Activated T-helper 1 cell treated with anti-CD3 and anti-CD28 coated beads, Interleukin-12 subunit alpha, Interleukin-12 subunit beta, Interleukin-2, Interleukin-4 antibody, amounts not matched to agents 30 ng/mL and 10 ng/mL and 1 ng/mL, durations not matched to agents 14 hours and 24 hours and 36 hours (primary cell): ENCODE measurements at regions not wholly inside any gene's neighbourhood (a gene's known extent, or its start where the extent isn't known, plus 50 kb on each side); places are given as distances from the start of the nearest gene placed in this dataset.

Experiments
- DNase-seq: peaks from one replicate; pipeline ENCODE4 v3.0.0; 2021; ENCODE audit warnings: low spot score
- H3K27ac Mint-ChIP-seq: one replicate; pipeline ENCODE4 v1.8.0; 2021; ENCODE audit warnings: mild to moderate bottlenecking, mixed read lengths
- H3K27me3 Mint-ChIP-seq: one replicate; pipeline ENCODE4 v1.8.0; 2022; ENCODE audit warnings: mild to moderate bottlenecking, moderate library complexity, mixed read lengths; ENCODE audit not compliant: insufficient read depth
- H3K36me3 Mint-ChIP-seq: one replicate; pipeline ENCODE4 v1.8.0; 2021; ENCODE audit warnings: low read depth, mixed read lengths
- H3K4me1 Mint-ChIP-seq: one replicate; pipeline ENCODE4 v1.8.0; 2021; ENCODE audit warnings: low read depth, mixed read lengths
- H3K4me3 Mint-ChIP-seq: one replicate; pipeline ENCODE4 v1.8.0; 2021; ENCODE audit warnings: mild to moderate bottlenecking, moderate library complexity, mixed read lengths
- H3K9me3 Mint-ChIP-seq: one replicate; pipeline ENCODE4 v1.8.0; 2021; ENCODE audit warnings: mixed read lengths
- intact Hi-C: fragments of 100-400 bp; cut with micrococcal nuclease; formaldehyde crosslinking; loops from one replicate; pipeline ENCODE4 v1.15.1; 2024

GRCh38 chr10:47143473-47143872 is 156.5 kb upstream of the GDF10 start:
- H3K9me3 Mint-ChIP-seq = no peaks in the 10 kb centered on the region
- no peaks in the 10 kb centered on the region for H3K36me3 Mint-ChIP-seq
- H3K4me1 Mint-ChIP-seq = no peaks in the 10 kb centered on the region
- peaks cover 2% of the 10 kb centered on the region for H3K27me3 Mint-ChIP-seq
- DNase-seq = no peak
- H3K27ac Mint-ChIP-seq = no peak overlapping the region
- intact Hi-C loops = no loop called here
- no peak overlapping the region for H3K4me3 Mint-ChIP-seq

- no peak overlapping the region for H3K4me3 Mint-ChIP-seq
- peaks cover 2% of the 10 kb centered on the region for H3K27me3 Mint-ChIP-seq
- no peak for DNase-seq
- no peaks in the 10 kb centered on the region for H3K4me1 Mint-ChIP-seq
- H3K9me3 Mint-ChIP-seq = no peaks in the 10 kb centered on the region
- intact Hi-C loops = no loop called here
- H3K27ac Mint-ChIP-seq = no peak overlapping the region
- H3K36me3 Mint-ChIP-seq = no peaks in the 10 kb centered on the region
Measured at GRCh38 chr10:47144525-47144924, 155.5 kb upstream of the GDF10 start.

GRCh38 chr10:47145290-47145934 is 154.6 kb upstream of the GDF10 start:
- no peaks in the 10 kb centered on the region for H3K4me1 Mint-ChIP-seq
- no peak for DNase-seq
- H3K36me3 Mint-ChIP-seq = no peaks in the 10 kb centered on the region
- no peaks in the 10 kb centered on the region for H3K9me3 Mint-ChIP-seq
- peaks cover 2% of the 10 kb centered on the region for H3K27me3 Mint-ChIP-seq
- H3K4me3 Mint-ChIP-seq = no peak overlapping the region
- no peak overlapping the region for H3K27ac Mint-ChIP-seq
- intact Hi-C loops = no loop called here

- Mint-ChIP-seq H3K4me3 (no peak overlapping the region), H3K27me3 (peaks cover 6% of the 10 kb centered on the region), H3K4me1 (no peaks in the 10 kb centered on the region), H3K36me3 (no peaks in the 10 kb centered on the region), H3K27ac (no peak overlapping the region), H3K9me3 (no peaks in the 10 kb centered on the region)
- intact Hi-C loops = no loop called here
- no peak for DNase-seq
Measured at GRCh38 chr10:47146572-47146971, 153.4 kb upstream of the GDF10 start.

GRCh38 chr10:47147186-47147585 is 152.8 kb upstream of the GDF10 start:
- H3K4me3 Mint-ChIP-seq = no peak overlapping the region
- peaks cover 5% of the 10 kb centered on the region for H3K27me3 Mint-ChIP-seq

GRCh38 chr10:47150581-47150980 is 149.4 kb upstream of the GDF10 start:
- intact Hi-C loops = loop anchor here (5.0 kb wide), 1 partner anchor 162 kb away; no protein-coding TSS in a partner anchor
- H3K27ac Mint-ChIP-seq = no peak overlapping the region
- H3K36me3 Mint-ChIP-seq = no peaks in the 10 kb centered on the region
- no peak for DNase-seq
- H3K4me1 Mint-ChIP-seq = peaks cover 5% of the 10 kb centered on the region
- peaks cover 6% of the 10 kb centered on the region for H3K27me3 Mint-ChIP-seq
- H3K9me3 Mint-ChIP-seq = peaks cover 13% of the 10 kb centered on the region
- no peak overlapping the region for H3K4me3 Mint-ChIP-seq

More at GRCh38 chr10:47147186-47147585, 152.8 kb upstream of the GDF10 start:
- no peaks in the 10 kb centered on the region for H3K36me3 Mint-ChIP-seq
- DNase-seq = no peak
- intact Hi-C loops = no loop called here
- no peaks in the 10 kb centered on the region for H3K4me1 Mint-ChIP-seq
- no peak overlapping the region for H3K27ac Mint-ChIP-seq
- H3K9me3 Mint-ChIP-seq = no peaks in the 10 kb centered on the region

GRCh38 chr10:47151920-47152319 is 148.1 kb upstream of the GDF10 start:
- no peak overlapping the region for H3K27ac Mint-ChIP-seq
- intact Hi-C loops = loop anchor here (5.0 kb wide), 1 partner anchor 160 kb away; no protein-coding TSS in a partner anchor
- H3K4me1 Mint-ChIP-seq = peaks cover 5% of the 10 kb centered on the region
- no peaks in the 10 kb centered on the region for H3K36me3 Mint-ChIP-seq
- H3K4me3 Mint-ChIP-seq = no peak overlapping the region
- DNase-seq = no peak
- H3K27me3 Mint-ChIP-seq = peaks cover 6% of the 10 kb centered on the region
- H3K9me3 Mint-ChIP-seq = peaks cover 21% of the 10 kb centered on the region

GRCh38 chr10:47152861-47153349 is 147.1 kb upstream of the GDF10 start:
- Mint-ChIP-seq H3K27me3 (peaks cover 6% of the 10 kb centered on the region), H3K4me1 (peaks cover 5% of the 10 kb centered on the region), H3K36me3 (no peaks in the 10 kb centered on the region), H3K9me3 (peaks cover 21% of the 10 kb centered on the region), H3K4me3 (no peak overlapping the region), H3K27ac (no peak overlapping the region)
- intact Hi-C loops = loop anchor here (5.0 kb wide), 1 partner anchor 159 kb away; no protein-coding TSS in a partner anchor
- DNase-seq = no peak

GRCh38 chr10:47154762-47155161 is 145.2 kb upstream of the GDF10 start:
- Mint-ChIP-seq H3K36me3 (no peaks in the 10 kb centered on the region), H3K4me3 (no peak overlapping the region), H3K9me3 (peaks cover 21% of the 10 kb centered on the region), H3K4me1 (peaks cover 5% of the 10 kb centered on the region), H3K27me3 (peaks cover 6% of the 10 kb centered on the region), H3K27ac (no peak overlapping the region)
- no peak for DNase-seq
- intact Hi-C loops = loop anchor here (5.0 kb wide), 1 partner anchor 158 kb away; no protein-coding TSS in a partner anchor

GRCh38 chr10:47156873-47157272 is 143.1 kb upstream of the GDF10 start:
- Mint-ChIP-seq H3K36me3 (no peaks in the 10 kb centered on the region), H3K4me1 (peaks cover 5% of the 10 kb centered on the region), H3K9me3 (peaks cover 21% of the 10 kb centered on the region), H3K27me3 (peaks cover 2% of the 10 kb centered on the region), H3K27ac (no peak overlapping the region), H3K4me3 (no peak overlapping the region)
- intact Hi-C loops = no loop called here
- DNase-seq = no peak

- Mint-ChIP-seq H3K27ac (no peak overlapping the region), H3K9me3 (peaks cover 21% of the 10 kb centered on the region), H3K4me1 (peaks cover 1% of the 10 kb centered on the region), H3K27me3 (no peaks in the 10 kb centered on the region), H3K36me3 (no peaks in the 10 kb centered on the region), H3K4me3 (no peak overlapping the region)
- intact Hi-C loops = no loop called here
- DNase-seq = no peak
Measured at GRCh38 chr10:47158116-47159071, 141.6 kb upstream of the GDF10 start.

- Mint-ChIP-seq H3K9me3 (peaks cover 16% of the 10 kb centered on the region), H3K36me3 (no peaks in the 10 kb centered on the region)
- intact Hi-C loops = no loop called here
Measured at GRCh38 chr10:47159361-47160260, 140.4 kb upstream of the GDF10 start.

More at GRCh38 chr10:47159361-47160260, 140.4 kb upstream of the GDF10 start:
- Mint-ChIP-seq H3K27ac (no peak overlapping the region), H3K27me3 (peaks cover 2% of the 10 kb centered on the region), H3K4me1 (peaks cover 1% of the 10 kb centered on the region), H3K4me3 (no peak overlapping the region)
- DNase-seq = no peak
